ENCODE measurements at regions not wholly inside any gene's neighbourhood (a gene's known extent, or its start where the extent isn't known, plus 50 kb on each side); places are given as distances from the start of the nearest gene placed in this dataset.

DNA sequence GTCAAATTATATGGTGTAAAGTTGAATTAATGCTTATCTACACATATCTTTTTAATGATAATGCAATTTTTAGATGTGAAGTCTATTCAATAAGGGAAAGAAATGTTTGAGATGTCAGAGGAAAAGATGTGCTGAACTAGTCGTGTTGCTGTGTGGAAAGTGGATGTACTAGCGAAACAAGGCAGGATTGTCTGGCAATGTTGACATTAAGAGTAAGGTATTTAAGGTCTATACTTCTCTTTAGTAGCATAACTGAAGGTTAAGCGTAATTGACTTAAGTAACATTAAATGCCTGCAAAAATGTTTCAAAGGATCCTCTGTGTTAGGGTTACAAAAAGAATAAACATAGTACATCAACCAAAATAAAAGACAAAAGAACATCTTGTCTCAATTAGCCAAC lies 787.3 kb upstream of the KLHL1 start:
- no peak overlapping the region for H3K27ac ChIP-seq (ENCODE audit: low read depth in 1 of 3, low read length in 2 of 3)
- DNase-seq: no peak
- H3K9me3 ChIP-seq (ENCODE audit: control insufficient read depth in 2 of 2, insufficient read depth in 1 of 2, low read depth in 1 of 2, low read length in 1 of 2): no peaks in the 10 kb centered on the region
- FAIRE-seq: no peak
- H3K4me1 ChIP-seq (ENCODE audit: control insufficient read depth in 3 of 3, insufficient read depth in 2 of 3, low read depth in 1 of 3, low read length in 2 of 3): no peaks in the 10 kb centered on the region
- 67 to 86% (median 78%) methylated on average over 3 of the region's 3 CpGs for WGBS, 3 donors
- no peak overlapping the region for H3K4me3 ChIP-seq (ENCODE audit: low read depth in 1 of 3, low read length in 3 of 3)
- H3K36me3 ChIP-seq (ENCODE audit: control insufficient read depth in 3 of 3, insufficient read depth in 2 of 3, low read depth in 1 of 3, low read length in 3 of 3): no peaks in the 10 kb centered on the region
- H3K27me3 ChIP-seq (ENCODE audit: control insufficient read depth in 3 of 3, insufficient read depth in 3 of 3, low read length in 3 of 3): no peaks in the 10 kb centered on the region

DNA sequence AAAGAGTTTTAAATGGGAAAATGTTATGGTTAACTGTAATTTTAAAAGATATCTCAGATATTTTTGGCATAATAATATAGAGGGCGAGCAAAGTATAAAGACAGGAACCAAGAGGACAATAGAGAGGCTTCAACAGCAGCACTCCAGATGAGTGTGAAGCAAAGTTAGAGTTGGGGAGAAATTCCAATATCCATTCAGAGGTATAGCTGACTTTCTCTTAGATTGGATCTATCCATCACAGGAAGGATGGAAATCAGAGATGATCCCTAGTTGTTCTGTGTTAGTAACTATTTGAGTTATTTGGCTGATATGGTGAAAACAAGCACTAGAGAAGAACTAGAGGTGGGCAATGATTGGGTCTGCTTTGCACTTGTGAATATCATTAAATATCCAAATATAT lies 786.0 kb upstream of the KLHL1 start:
- no peak for DNase-seq
- H3K4me1 ChIP-seq (ENCODE audit: control insufficient read depth in 3 of 3, insufficient read depth in 2 of 3, low read depth in 1 of 3, low read length in 2 of 3): no peaks in the 10 kb centered on the region
- no peaks in the 10 kb centered on the region for H3K36me3 ChIP-seq (ENCODE audit: control insufficient read depth in 3 of 3, insufficient read depth in 2 of 3, low read depth in 1 of 3, low read length in 3 of 3)
- FAIRE-seq: no peak
- no peak overlapping the region for H3K4me3 ChIP-seq (ENCODE audit: low read depth in 1 of 3, low read length in 3 of 3)
- no peak overlapping the region for H3K27ac ChIP-seq (ENCODE audit: low read depth in 1 of 3, low read length in 2 of 3)
- H3K9me3 ChIP-seq (ENCODE audit: control insufficient read depth in 2 of 2, insufficient read depth in 1 of 2, low read depth in 1 of 2, low read length in 1 of 2): no peaks in the 10 kb centered on the region
- 66 to 85% (median 68%) methylated on average over 1 of the region's 1 CpG for WGBS, 3 donors
- H3K27me3 ChIP-seq (ENCODE audit: control insufficient read depth in 3 of 3, insufficient read depth in 3 of 3, low read length in 3 of 3): no peaks in the 10 kb centered on the region

DNA sequence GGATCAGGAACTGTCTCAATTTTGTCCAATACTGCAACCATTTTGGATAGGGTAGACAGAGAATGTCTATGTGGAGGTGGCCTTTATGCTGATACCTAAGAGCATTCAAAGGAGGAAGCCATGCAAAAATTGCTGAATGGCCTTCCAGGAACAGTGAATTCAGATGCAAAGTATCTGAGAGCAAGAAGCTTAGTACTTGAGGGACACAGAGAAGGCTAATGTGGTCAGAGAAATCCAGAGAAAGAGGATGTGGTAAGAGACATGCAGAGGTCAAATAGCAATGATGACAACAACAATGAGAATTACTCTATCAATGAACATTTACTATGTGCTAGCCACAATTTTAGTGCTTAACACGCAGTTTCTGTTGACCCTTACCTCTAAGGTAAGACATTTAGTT lies 785.6 kb upstream of the KLHL1 start:
- Histone ChIP-seq H3K27ac (ENCODE audit: low read depth in 1 of 3, low read length in 2 of 3) (no peak overlapping the region), H3K4me1 (ENCODE audit: control insufficient read depth in 3 of 3, insufficient read depth in 2 of 3, low read depth in 1 of 3, low read length in 2 of 3) (no peaks in the 10 kb centered on the region), H3K4me3 (ENCODE audit: low read depth in 1 of 3, low read length in 3 of 3) (no peak overlapping the region), H3K27me3 (ENCODE audit: control insufficient read depth in 3 of 3, insufficient read depth in 3 of 3, low read length in 3 of 3) (no peaks in the 10 kb centered on the region), H3K9me3 (ENCODE audit: control insufficient read depth in 2 of 2, insufficient read depth in 1 of 2, low read depth in 1 of 2, low read length in 1 of 2) (no peaks in the 10 kb centered on the region), H3K36me3 (ENCODE audit: control insufficient read depth in 3 of 3, insufficient read depth in 2 of 3, low read depth in 1 of 3, low read length in 3 of 3) (no peaks in the 10 kb centered on the region)
- DNase-seq (no peak), FAIRE-seq (no peak)
- WGBS, 3 donors: 50 to 60% (median 59%) methylated on average over 1 of the region's 1 CpG

DNA sequence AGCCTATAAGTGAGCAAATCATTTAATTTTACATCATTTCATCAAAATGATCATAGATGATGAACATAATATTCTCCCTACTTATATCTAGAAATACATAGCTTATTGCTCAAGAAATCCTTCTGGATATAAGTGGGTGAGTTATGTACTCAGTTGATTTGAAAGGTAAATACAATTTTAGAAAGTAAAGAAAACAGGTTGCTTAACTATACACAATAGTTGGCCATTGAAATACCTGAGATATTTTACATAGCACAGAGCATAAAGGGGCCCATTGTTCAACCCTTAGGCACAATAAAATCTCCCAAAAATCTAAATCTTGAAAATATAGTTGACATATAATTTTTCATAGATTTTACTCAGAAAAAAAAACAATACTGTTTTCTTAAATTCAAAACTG lies 782.0 kb upstream of the KLHL1 start:
- no peaks in the 10 kb centered on the region for H3K36me3 ChIP-seq (ENCODE audit: control insufficient read depth in 3 of 3, insufficient read depth in 2 of 3, low read depth in 1 of 3, low read length in 3 of 3)
- DNase-seq: no peak

DNA sequence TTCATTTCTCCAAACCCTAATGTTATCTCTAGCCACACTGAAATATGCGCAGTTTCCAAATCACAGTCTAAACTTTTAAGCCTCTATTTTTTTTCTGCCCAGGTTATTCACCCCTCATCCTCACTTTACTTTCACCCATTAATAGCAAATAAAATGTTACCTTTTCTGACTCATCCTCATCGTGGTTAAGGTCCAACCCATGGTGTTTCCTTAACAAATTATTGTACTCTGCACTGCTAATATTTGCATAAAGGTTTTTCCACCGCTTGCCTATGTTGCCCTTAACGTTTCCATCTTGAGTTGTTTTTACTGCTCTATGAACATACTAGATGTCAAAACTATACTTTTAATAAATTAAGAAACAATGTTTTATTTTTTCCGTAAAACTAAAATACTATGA lies 780.9 kb upstream of the KLHL1 start:
- DNase-seq: no peak
- 54 to 74% (median 63%) methylated on average over 5 of the region's 5 CpGs for WGBS, 3 donors
- no peaks in the 10 kb centered on the region for H3K36me3 ChIP-seq (ENCODE audit: control insufficient read depth in 3 of 3, insufficient read depth in 2 of 3, low read depth in 1 of 3, low read length in 3 of 3)
- H3K4me1 ChIP-seq (ENCODE audit: control insufficient read depth in 3 of 3, insufficient read depth in 2 of 3, low read depth in 1 of 3, low read length in 2 of 3): no peaks in the 10 kb centered on the region
- FAIRE-seq: no peak
- H3K4me3 ChIP-seq (ENCODE audit: low read depth in 1 of 3, low read length in 3 of 3): no peak overlapping the region
- H3K9me3 ChIP-seq (ENCODE audit: control insufficient read depth in 2 of 2, insufficient read depth in 1 of 2, low read depth in 1 of 2, low read length in 1 of 2): peaks cover 0 to 3% of the 10 kb centered on the region in 2 donors
- H3K27ac ChIP-seq (ENCODE audit: low read depth in 1 of 3, low read length in 2 of 3): no peak overlapping the region
- no peaks in the 10 kb centered on the region for H3K27me3 ChIP-seq (ENCODE audit: control insufficient read depth in 3 of 3, insufficient read depth in 3 of 3, low read length in 3 of 3)

More for the DNA sequence above, 782.0 kb upstream of the KLHL1 start:
- Histone ChIP-seq H3K27ac (ENCODE audit: low read depth in 1 of 3, low read length in 2 of 3) (no peak overlapping the region), H3K4me3 (ENCODE audit: low read depth in 1 of 3, low read length in 3 of 3) (no peak overlapping the region), H3K4me1 (ENCODE audit: control insufficient read depth in 3 of 3, insufficient read depth in 2 of 3, low read depth in 1 of 3, low read length in 2 of 3) (no peaks in the 10 kb centered on the region), H3K9me3 (ENCODE audit: control insufficient read depth in 2 of 2, insufficient read depth in 1 of 2, low read depth in 1 of 2, low read length in 1 of 2) (no peaks in the 10 kb centered on the region), H3K27me3 (ENCODE audit: control insufficient read depth in 3 of 3, insufficient read depth in 3 of 3, low read length in 3 of 3) (no peaks in the 10 kb centered on the region)
- no peak for FAIRE-seq

DNA sequence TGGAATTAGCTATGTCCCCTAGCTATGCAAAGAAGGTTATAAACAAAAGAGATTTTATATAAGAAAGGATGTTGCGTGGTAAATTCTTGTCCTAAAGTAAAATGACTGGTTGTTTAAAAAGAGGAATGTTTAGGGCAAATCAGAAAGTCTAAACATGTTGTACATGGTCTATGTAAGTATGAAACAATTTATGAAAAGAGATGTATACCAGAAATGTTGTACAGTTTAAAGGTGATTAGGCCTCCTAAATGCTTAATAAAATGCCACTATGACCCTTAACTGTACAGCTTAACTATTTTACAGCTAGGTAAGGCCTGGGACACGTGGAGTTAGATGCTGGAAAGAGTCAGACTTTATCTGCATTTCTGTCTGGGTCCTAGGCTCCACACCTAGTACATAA lies 775.9 kb upstream of the KLHL1 start:
- FAIRE-seq (no peak), DNase-seq (no peak)
- Histone ChIP-seq H3K9me3 (ENCODE audit: control insufficient read depth in 2 of 2, insufficient read depth in 1 of 2, low read depth in 1 of 2, low read length in 1 of 2) (peaks cover 0 to 3% of the 10 kb centered on the region in 2 donors), H3K4me1 (ENCODE audit: control insufficient read depth in 3 of 3, insufficient read depth in 2 of 3, low read depth in 1 of 3, low read length in 2 of 3) (no peaks in the 10 kb centered on the region), H3K4me3 (ENCODE audit: low read depth in 1 of 3, low read length in 3 of 3) (no peak overlapping the region), H3K27me3 (ENCODE audit: control insufficient read depth in 3 of 3, insufficient read depth in 3 of 3, low read length in 3 of 3) (no peaks in the 10 kb centered on the region), H3K36me3 (ENCODE audit: control insufficient read depth in 3 of 3, insufficient read depth in 2 of 3, low read depth in 1 of 3, low read length in 3 of 3) (no peaks in the 10 kb centered on the region), H3K27ac (ENCODE audit: low read depth in 1 of 3, low read length in 2 of 3) (no peak overlapping the region)
- 35 to 61% (median 47%) methylated on average over 2 of the region's 2 CpGs for WGBS, 3 donors

DNA sequence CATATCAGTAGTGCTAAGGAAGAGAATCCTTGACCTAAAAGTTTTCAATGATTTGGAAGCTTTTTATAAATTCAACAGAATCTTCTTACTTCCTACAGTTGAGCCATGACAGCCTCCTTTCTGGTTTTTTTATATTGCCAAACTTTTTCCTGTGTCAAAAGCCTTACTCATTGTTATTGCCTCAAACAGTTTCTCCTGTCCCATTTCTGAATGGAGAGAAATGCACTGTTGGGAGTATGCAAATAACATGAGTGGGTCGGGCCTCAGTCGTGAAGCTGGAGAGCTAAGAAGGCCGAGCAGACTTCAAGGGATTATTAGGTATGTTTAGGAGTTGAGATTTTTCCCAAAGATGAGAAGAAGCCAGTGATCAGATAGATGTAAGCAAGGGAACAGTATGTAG lies 766.4 kb upstream of the KLHL1 start:
- H3K4me1 ChIP-seq (ENCODE audit: control insufficient read depth in 3 of 3, insufficient read depth in 2 of 3, low read depth in 1 of 3, low read length in 2 of 3): no peaks in the 10 kb centered on the region
- no peak overlapping the region for H3K4me3 ChIP-seq (ENCODE audit: low read depth in 1 of 3, low read length in 3 of 3)
- H3K9me3 ChIP-seq (ENCODE audit: control insufficient read depth in 2 of 2, insufficient read depth in 1 of 2, low read depth in 1 of 2, low read length in 1 of 2): no peaks in the 10 kb centered on the region
- WGBS, 3 donors: 49 to 78% (median 68%) methylated on average over 3 of the region's 3 CpGs
- FAIRE-seq (no peak), DNase-seq (no peak)
- no peaks in the 10 kb centered on the region for H3K36me3 ChIP-seq (ENCODE audit: control insufficient read depth in 3 of 3, insufficient read depth in 2 of 3, low read depth in 1 of 3, low read length in 3 of 3)
- no peak overlapping the region for H3K27ac ChIP-seq (ENCODE audit: low read depth in 1 of 3, low read length in 2 of 3)
- H3K27me3 ChIP-seq (ENCODE audit: control insufficient read depth in 3 of 3, insufficient read depth in 3 of 3, low read length in 3 of 3): no peaks in the 10 kb centered on the region

DNA sequence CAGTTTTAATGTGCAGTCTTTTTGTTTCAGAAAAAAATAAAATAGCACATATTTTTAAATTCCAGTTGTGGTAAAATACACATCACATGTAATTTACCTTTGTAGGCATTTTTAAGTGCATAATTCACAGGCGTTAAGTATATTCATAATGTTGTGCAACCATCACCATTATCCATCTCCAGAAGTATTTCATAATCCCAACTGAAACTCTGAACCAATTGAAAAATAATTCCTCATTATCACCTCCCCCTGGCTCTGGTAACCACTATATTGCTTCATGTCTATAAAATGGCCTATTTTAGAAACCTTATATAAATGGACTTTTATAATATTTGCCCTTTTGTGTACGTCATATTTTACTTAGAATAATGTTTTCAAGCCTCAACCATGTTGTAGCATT lies 756.5 kb upstream of the KLHL1 start:
- Histone ChIP-seq H3K36me3 (ENCODE audit: control insufficient read depth in 3 of 3, insufficient read depth in 2 of 3, low read depth in 1 of 3, low read length in 3 of 3) (no peaks in the 10 kb centered on the region), H3K27ac (ENCODE audit: low read depth in 1 of 3, low read length in 2 of 3) (no peak overlapping the region), H3K9me3 (ENCODE audit: control insufficient read depth in 2 of 2, insufficient read depth in 1 of 2, low read depth in 1 of 2, low read length in 1 of 2) (peaks cover 0 to 6% of the 10 kb centered on the region in 2 donors), H3K27me3 (ENCODE audit: control insufficient read depth in 3 of 3, insufficient read depth in 3 of 3, low read length in 3 of 3) (no peaks in the 10 kb centered on the region), H3K4me1 (ENCODE audit: control insufficient read depth in 3 of 3, insufficient read depth in 2 of 3, low read depth in 1 of 3, low read length in 2 of 3) (no peaks in the 10 kb centered on the region), H3K4me3 (ENCODE audit: low read depth in 1 of 3, low read length in 3 of 3) (no peak overlapping the region)
- DNase-seq (no peak), FAIRE-seq (no peak)
- 71 to 81% (median 77%) methylated on average over 2 of the region's 2 CpGs for WGBS, 3 donors

DNA sequence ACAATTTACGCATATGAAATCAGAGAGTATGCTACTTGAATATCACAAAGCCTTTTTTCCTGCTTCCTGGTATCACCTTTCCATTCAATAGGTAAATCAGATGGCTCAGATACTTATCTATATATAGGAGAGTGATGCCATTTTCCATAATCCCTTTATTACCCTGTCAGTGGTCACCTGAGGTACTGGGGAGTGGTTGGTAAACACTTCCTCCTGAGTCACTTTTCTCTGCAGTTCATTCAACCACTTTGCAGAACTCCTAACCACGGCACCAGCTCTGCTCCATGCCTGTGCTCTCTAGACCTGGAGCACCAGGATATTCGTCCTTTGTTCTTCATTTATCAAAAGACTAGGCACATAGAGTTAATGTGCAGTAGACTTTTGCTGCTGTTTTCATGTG lies 748.5 kb upstream of the KLHL1 start:
- FAIRE-seq (no peak), DNase-seq (peak; percentile 47 to 59)
- Histone ChIP-seq H3K9me3 (ENCODE audit: control insufficient read depth in 2 of 2, insufficient read depth in 1 of 2, low read depth in 1 of 2, low read length in 1 of 2) (peaks cover 0 to 6% of the 10 kb centered on the region in 2 donors), H3K4me3 (ENCODE audit: low read depth in 1 of 3, low read length in 3 of 3) (no peak overlapping the region), H3K27ac (ENCODE audit: low read depth in 1 of 3, low read length in 2 of 3) (no peak overlapping the region), H3K27me3 (ENCODE audit: control insufficient read depth in 3 of 3, insufficient read depth in 3 of 3, low read length in 3 of 3) (no peaks in the 10 kb centered on the region), H3K36me3 (ENCODE audit: control insufficient read depth in 3 of 3, insufficient read depth in 2 of 3, low read depth in 1 of 3, low read length in 3 of 3) (no peaks in the 10 kb centered on the region), H3K4me1 (ENCODE audit: control insufficient read depth in 3 of 3, insufficient read depth in 2 of 3, low read depth in 1 of 3, low read length in 2 of 3) (no peaks in the 10 kb centered on the region)
- WGBS, 3 donors: 12 to 46% (median 24%) methylated on average over 3 of the region's 3 CpGs
